WTC11 (cell line): ENCODE measurements at regions not wholly inside any gene's neighbourhood (a gene's known extent, or its start where the extent isn't known, plus 50 kb on each side); places are given as distances from the start of the nearest gene placed in this dataset.

Experiments
- ATAC-seq: fragments of 200-7000 bp; cut with Tn5 transposase; 2 replicates; pipeline ENCODE4 v1.10.0; 2021; ENCODE audit warnings: mild to moderate bottlenecking, moderate library complexity
- CTCF ChIA-PET: fragments of 300-600 bp; sonication (Branson Sonifier 250); formaldehyde crosslinking; loops from one replicate; lab custom pipeline; 2021; ENCODE audit warnings: antibody characterized with exemption; lab: Charles Lee
- POLR2A ChIA-PET: fragments of 350-600 bp; sonication (Branson Sonifier 250); formaldehyde crosslinking; loops from one replicate; lab custom pipeline; 2021; ENCODE audit warnings: antibody characterized with exemption; lab: Charles Lee
- DNase-seq: peaks from one replicate; pipeline ENCODE4 v3.0.0; 2021; ENCODE audit warnings: low spot score
- H3K27ac Mint-ChIP-seq: 2 replicates; pipeline ENCODE4 v1.8.0; 2021; ENCODE audit warnings: mixed read lengths
- H3K27me3 Mint-ChIP-seq: 2 replicates; pipeline ENCODE4 v1.8.0; 2021; ENCODE audit warnings: low read depth, mild to moderate bottlenecking, moderate library complexity, mixed read lengths
- H3K36me3 Mint-ChIP-seq: 2 replicates; pipeline ENCODE4 v1.8.0; 2021; ENCODE audit warnings: mixed read lengths
- H3K4me1 Mint-ChIP-seq: 2 replicates; pipeline ENCODE4 v1.8.0; 2022; ENCODE audit warnings: mixed read lengths
- H3K4me3 Mint-ChIP-seq: 2 replicates; pipeline ENCODE4 v1.8.0; 2021; ENCODE audit warnings: mild to moderate bottlenecking, moderate library complexity, mixed read lengths
- H3K9me3 Mint-ChIP-seq: 2 replicates; pipeline ENCODE4 v1.8.0; 2021; ENCODE audit warnings: mixed read lengths
- ELF4 ChIP-seq: sonication (generic); formaldehyde crosslinking; IDR thresholded peaks from 2 replicates; pipeline ENCODE4 v1.8.1; 2022; ENCODE audit warnings: low read depth, mild to moderate bottlenecking, moderate library complexity, missing genetic modification reagents
- ESRRA ChIP-seq: sonication (generic); formaldehyde crosslinking; IDR thresholded peaks from 2 replicates; pipeline ENCODE4 v1.8.1; 2022; ENCODE audit warnings: mild to moderate bottlenecking, missing genetic modification reagents, borderline replicate concordance
- ETV6 ChIP-seq: sonication (generic); formaldehyde crosslinking; IDR thresholded peaks from 2 replicates; pipeline ENCODE4 v1.8.1; 2022; ENCODE audit warnings: mild to moderate bottlenecking, missing genetic modification reagents
- FOXJ3 ChIP-seq: sonication (generic); formaldehyde crosslinking; IDR thresholded peaks from 2 replicates; pipeline ENCODE4 v1.9.0; 2021; ENCODE audit warnings: missing genetic modification reagents, mild to moderate bottlenecking, borderline replicate concordance
- MYBL2 ChIP-seq: sonication (generic); formaldehyde crosslinking; IDR thresholded peaks from 2 replicates; pipeline ENCODE4 v1.8.1; 2023; ENCODE audit warnings: mild to moderate bottlenecking, moderate library complexity, missing genetic modification reagents
- ZNF219 ChIP-seq: sonication (generic); formaldehyde crosslinking; IDR thresholded peaks from 2 replicates; pipeline ENCODE4 v1.8.0; 2023; ENCODE audit warnings: missing genetic modification reagents, mild to moderate bottlenecking, borderline replicate concordance
- ZNF416 ChIP-seq: fragments of 250-450 bp; sonication (Bioruptor Pico); IDR thresholded peaks from 2 replicates; pipeline ENCODE4 v1.9.0; 2021; ENCODE audit warnings: mild to moderate bottlenecking, inconsistent platforms
- ZNF671 ChIP-seq: fragments of 250-450 bp; sonication (Bioruptor Pico); IDR thresholded peaks from 2 replicates; pipeline ENCODE4 v1.8.0; 2021; ENCODE audit warnings: mild to moderate bottlenecking
- TF ChIP-seq, protein P1 (sequence below): sonication (generic); formaldehyde crosslinking; IDR thresholded peaks from 2 replicates; pipeline ENCODE4 v1.8.0; 2022; ENCODE audit warnings: mild to moderate bottlenecking, missing genetic modification reagents
- TF ChIP-seq, protein P2 (sequence below): sonication (generic); formaldehyde crosslinking; IDR thresholded peaks from 2 replicates; pipeline ENCODE4 v1.8.1; 2023; ENCODE audit warnings: mild to moderate bottlenecking, missing genetic modification reagents
- TF ChIP-seq, protein P3 (sequence below): sonication (generic); formaldehyde crosslinking; IDR thresholded peaks from 2 replicates; pipeline ENCODE4 v1.8.0; 2022; ENCODE audit warnings: mild to moderate bottlenecking, missing genetic modification reagents
- TF ChIP-seq, protein P4 (sequence below): sonication (generic); formaldehyde crosslinking; IDR thresholded peaks from 2 replicates; pipeline ENCODE4 v1.8.1; 2022; ENCODE audit warnings: missing genetic modification reagents, borderline replicate concordance
- TF ChIP-seq, protein P5 (sequence below): fragments of 250-450 bp; sonication (Bioruptor Pico); conservative IDR thresholded peaks from 2 replicates; pipeline ENCODE4 v1.9.0; 2021; ENCODE audit warnings: mild to moderate bottlenecking
- TF ChIP-seq, protein P6 (sequence below): sonication (generic); formaldehyde crosslinking; IDR thresholded peaks from 2 replicates; pipeline ENCODE4 v1.8.0; 2023; ENCODE audit warnings: mild to moderate bottlenecking, missing genetic modification reagents
- TF ChIP-seq, protein P7 (sequence below): fragments of 200-600 bp; IDR thresholded peaks from 2 replicates; pipeline ENCODE4 v1.8.0; 2022; ENCODE audit warnings: antibody characterized with exemption

DNA sequence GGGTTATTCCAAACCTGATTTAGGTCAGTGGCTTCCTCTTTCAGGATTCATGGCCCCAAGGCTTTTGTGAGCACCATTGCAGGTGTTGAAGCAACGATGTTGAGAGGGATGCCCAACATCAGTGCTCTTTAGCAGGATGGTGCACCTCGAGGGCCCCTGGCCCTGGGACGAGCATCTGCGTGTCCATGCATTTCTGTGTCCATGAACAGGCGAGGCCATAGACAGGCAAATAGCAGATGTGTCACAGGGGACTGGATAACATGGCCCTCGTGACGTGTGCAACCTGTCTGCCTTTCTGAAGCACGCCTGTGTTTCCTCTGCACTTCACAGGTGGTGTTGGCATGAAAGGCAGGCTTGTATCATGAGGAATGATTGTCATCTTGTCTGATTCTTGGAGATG lies 132.3 kb downstream of the SNRPN start:
- no peak overlapping the region for H3K4me3 Mint-ChIP-seq
- TF ChIP-seq MYBL2 (CRISPR knock-in tag) (no peak), ZNF219 (CRISPR knock-in tag) (no peak), FOXJ3 (CRISPR knock-in tag) (no peak), ETV6 (CRISPR knock-in tag) (no peak), ESRRA (CRISPR knock-in tag) (no peak), ELF4 (CRISPR knock-in tag) (no peak), ZNF671 (CRISPR knock-in tag) (no peak)
- TF ChIP-seq, protein P1, sequence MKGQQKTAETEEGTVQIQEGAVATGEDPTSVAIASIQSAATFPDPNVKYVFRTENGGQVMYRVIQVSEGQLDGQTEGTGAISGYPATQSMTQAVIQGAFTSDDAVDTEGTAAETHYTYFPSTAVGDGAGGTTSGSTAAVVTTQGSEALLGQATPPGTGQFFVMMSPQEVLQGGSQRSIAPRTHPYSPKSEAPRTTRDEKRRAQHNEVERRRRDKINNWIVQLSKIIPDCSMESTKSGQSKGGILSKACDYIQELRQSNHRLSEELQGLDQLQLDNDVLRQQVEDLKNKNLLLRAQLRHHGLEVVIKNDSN (CRISPR knock-in tag), result no peak
- TF ChIP-seq, protein P2, sequence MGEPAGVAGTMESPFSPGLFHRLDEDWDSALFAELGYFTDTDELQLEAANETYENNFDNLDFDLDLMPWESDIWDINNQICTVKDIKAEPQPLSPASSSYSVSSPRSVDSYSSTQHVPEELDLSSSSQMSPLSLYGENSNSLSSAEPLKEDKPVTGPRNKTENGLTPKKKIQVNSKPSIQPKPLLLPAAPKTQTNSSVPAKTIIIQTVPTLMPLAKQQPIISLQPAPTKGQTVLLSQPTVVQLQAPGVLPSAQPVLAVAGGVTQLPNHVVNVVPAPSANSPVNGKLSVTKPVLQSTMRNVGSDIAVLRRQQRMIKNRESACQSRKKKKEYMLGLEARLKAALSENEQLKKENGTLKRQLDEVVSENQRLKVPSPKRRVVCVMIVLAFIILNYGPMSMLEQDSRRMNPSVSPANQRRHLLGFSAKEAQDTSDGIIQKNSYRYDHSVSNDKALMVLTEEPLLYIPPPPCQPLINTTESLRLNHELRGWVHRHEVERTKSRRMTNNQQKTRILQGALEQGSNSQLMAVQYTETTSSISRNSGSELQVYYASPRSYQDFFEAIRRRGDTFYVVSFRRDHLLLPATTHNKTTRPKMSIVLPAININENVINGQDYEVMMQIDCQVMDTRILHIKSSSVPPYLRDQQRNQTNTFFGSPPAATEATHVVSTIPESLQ (CRISPR knock-in tag), result no peak
- TF ChIP-seq, all 79 proteins: peak for 0
- no peak for DNase-seq
- H3K27me3 Mint-ChIP-seq, result no peaks in the 10 kb centered on the region; the same call in 1 of the 2 replicates
- no peaks in the 10 kb centered on the region for H3K4me1 Mint-ChIP-seq
- H3K36me3 Mint-ChIP-seq, result peaks cover 100% of the 10 kb centered on the region
- POLR2A ChIA-PET, result no interaction called here
- H3K9me3 Mint-ChIP-seq, result peaks cover 60% of the 10 kb centered on the region
- CTCF ChIA-PET, result no interaction called here
- H3K27ac Mint-ChIP-seq, result no peak overlapping the region
- ATAC-seq, result no peak

DNA sequence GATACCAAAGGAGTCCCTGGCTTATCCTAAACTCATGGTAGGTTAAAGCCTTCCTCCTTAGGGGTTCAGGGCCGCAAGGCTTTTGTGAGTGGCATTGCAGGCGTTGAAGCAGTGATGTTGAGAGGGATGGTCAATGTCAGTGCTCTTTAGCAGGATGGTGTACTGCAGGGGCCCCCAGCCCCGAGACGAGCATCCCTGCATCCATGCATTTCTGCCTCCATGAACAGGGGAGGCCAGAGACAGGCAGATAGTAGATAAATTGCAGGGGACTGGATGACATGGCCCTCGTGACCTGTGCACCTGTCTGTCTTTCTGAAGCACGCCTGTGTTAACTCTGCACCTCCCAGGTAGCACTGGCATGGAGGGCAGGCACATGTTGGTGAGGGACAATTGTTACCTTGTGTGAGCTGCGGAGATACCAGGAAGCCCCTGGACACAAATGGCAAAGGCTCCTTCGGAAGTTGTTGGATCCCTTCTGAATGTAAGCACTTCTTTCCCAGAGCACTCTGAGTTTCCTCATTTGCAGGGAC lies 133.5 kb downstream of the SNRPN start:
- POLR2A ChIA-PET, result no interaction called here
- CTCF ChIA-PET, result no interaction called here
- no peak for DNase-seq
- no peak for TF ChIP-seq ZNF416 (CRISPR knock-in tag)
- TF ChIP-seq, protein P3, sequence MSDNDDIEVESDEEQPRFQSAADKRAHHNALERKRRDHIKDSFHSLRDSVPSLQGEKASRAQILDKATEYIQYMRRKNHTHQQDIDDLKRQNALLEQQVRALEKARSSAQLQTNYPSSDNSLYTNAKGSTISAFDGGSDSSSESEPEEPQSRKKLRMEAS (CRISPR knock-in tag), result no peak
- TF ChIP-seq, protein P4, sequence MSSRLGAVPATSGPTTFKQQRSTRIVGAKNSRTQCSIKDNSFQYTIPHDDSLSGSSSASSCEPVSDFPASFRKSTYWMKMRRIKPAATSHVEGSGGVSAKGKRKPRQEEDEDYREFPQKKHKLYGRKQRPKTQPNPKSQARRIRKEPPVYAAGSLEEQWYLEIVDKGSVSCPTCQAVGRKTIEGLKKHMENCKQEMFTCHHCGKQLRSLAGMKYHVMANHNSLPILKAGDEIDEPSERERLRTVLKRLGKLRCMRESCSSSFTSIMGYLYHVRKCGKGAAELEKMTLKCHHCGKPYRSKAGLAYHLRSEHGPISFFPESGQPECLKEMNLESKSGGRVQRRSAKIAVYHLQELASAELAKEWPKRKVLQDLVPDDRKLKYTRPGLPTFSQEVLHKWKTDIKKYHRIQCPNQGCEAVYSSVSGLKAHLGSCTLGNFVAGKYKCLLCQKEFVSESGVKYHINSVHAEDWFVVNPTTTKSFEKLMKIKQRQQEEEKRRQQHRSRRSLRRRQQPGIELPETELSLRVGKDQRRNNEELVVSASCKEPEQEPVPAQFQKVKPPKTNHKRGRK (CRISPR knock-in tag), result no peak
- TF ChIP-seq, protein P5, sequence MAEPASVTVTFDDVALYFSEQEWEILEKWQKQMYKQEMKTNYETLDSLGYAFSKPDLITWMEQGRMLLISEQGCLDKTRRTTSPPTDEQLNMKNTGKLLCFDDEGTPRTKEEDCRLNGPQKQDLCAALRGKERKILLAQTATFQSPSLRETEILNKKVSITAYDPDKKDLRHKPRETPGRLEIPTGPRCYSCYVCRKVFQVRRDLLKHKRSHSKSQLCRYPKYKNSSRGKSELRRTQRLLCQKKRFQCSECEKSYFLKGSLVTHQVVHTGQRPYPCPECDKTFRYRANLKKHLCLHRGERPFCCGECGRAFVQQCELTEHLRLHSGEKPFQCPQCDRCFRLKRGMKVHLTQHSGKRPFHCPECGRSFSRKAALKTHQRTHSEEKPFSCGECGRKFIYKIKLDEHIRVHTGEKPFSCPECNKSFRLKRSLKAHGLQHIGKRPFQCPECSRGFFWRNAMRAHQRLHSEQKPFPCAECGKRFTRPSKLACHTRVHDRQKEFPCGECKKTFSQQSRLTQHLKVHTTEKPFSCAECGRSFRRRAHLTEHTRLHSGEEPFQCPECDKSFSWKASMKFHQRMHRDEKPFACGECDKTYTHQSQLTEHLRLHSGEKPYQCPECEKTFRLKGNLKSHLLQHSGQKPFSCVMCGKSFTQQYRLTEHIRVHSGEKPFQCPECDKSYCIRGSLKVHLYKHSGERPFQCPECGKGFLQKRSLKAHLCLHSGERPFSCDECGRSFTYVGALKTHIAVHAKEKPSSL (CRISPR knock-in tag), result no peak
- TF ChIP-seq, protein P6, sequence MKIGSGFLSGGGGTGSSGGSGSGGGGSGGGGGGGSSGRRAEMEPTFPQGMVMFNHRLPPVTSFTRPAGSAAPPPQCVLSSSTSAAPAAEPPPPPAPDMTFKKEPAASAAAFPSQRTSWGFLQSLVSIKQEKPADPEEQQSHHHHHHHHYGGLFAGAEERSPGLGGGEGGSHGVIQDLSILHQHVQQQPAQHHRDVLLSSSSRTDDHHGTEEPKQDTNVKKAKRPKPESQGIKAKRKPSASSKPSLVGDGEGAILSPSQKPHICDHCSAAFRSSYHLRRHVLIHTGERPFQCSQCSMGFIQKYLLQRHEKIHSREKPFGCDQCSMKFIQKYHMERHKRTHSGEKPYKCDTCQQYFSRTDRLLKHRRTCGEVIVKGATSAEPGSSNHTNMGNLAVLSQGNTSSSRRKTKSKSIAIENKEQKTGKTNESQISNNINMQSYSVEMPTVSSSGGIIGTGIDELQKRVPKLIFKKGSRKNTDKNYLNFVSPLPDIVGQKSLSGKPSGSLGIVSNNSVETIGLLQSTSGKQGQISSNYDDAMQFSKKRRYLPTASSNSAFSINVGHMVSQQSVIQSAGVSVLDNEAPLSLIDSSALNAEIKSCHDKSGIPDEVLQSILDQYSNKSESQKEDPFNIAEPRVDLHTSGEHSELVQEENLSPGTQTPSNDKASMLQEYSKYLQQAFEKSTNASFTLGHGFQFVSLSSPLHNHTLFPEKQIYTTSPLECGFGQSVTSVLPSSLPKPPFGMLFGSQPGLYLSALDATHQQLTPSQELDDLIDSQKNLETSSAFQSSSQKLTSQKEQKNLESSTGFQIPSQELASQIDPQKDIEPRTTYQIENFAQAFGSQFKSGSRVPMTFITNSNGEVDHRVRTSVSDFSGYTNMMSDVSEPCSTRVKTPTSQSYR (CRISPR knock-in tag), result no peak
- TF ChIP-seq, protein P7, sequence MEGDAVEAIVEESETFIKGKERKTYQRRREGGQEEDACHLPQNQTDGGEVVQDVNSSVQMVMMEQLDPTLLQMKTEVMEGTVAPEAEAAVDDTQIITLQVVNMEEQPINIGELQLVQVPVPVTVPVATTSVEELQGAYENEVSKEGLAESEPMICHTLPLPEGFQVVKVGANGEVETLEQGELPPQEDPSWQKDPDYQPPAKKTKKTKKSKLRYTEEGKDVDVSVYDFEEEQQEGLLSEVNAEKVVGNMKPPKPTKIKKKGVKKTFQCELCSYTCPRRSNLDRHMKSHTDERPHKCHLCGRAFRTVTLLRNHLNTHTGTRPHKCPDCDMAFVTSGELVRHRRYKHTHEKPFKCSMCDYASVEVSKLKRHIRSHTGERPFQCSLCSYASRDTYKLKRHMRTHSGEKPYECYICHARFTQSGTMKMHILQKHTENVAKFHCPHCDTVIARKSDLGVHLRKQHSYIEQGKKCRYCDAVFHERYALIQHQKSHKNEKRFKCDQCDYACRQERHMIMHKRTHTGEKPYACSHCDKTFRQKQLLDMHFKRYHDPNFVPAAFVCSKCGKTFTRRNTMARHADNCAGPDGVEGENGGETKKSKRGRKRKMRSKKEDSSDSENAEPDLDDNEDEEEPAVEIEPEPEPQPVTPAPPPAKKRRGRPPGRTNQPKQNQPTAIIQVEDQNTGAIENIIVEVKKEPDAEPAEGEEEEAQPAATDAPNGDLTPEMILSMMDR, result no peak
- TF ChIP-seq, all 79 proteins: peak for 0
- peaks cover 100% of the 10 kb centered on the region for H3K36me3 Mint-ChIP-seq
- H3K27ac Mint-ChIP-seq, result no peak overlapping the region
- peaks cover 57% of the 10 kb centered on the region for H3K9me3 Mint-ChIP-seq
- no peak for ATAC-seq
- no peaks in the 10 kb centered on the region for H3K4me1 Mint-ChIP-seq
- H3K4me3 Mint-ChIP-seq, result no peak overlapping the region
- no peaks in the 10 kb centered on the region; the same call in 1 of the 2 replicates for H3K27me3 Mint-ChIP-seq
